ENCODE measurements at regions not wholly inside any gene's neighbourhood (a gene's known extent, or its start where the extent isn't known, plus 50 kb on each side); places are given as distances from the start of the nearest gene placed in this dataset.

GRCh38 chr11:92330114-92330513 is 105.5 kb downstream of the FAT3 start:
- H3K27ac ChIP-seq: no peak overlapping the region
- TF ChIP-seq CTCF (IDR thresholded peaks at IDR 0.05) (no peak), ZFX (IDR thresholded peaks at IDR 0.05; ENCODE audit: borderline replicate concordance) (no peak)

GRCh38 chr11:92332986-92333385 is 108.4 kb downstream of the FAT3 start:
- TF ChIP-seq ZFX (IDR thresholded peaks at IDR 0.05; ENCODE audit: borderline replicate concordance) (no peak), CTCF (IDR thresholded peaks at IDR 0.05) (no peak)
- no peak overlapping the region for H3K27ac ChIP-seq

GRCh38 chr11:92340839-92341238 is 116.2 kb downstream of the FAT3 start:
- peak; percentile 79 for TF ChIP-seq CTCF (IDR thresholded peaks at IDR 0.05)
- TF ChIP-seq ZFX (IDR thresholded peaks at IDR 0.05; ENCODE audit: borderline replicate concordance): no peak
- H3K27ac ChIP-seq: no peak overlapping the region

- TF ChIP-seq ZFX (IDR thresholded peaks at IDR 0.05; ENCODE audit: borderline replicate concordance) (no peak), CTCF (IDR thresholded peaks at IDR 0.05) (no peak)
Measured at GRCh38 chr11:92342034-92342720, 117.6 kb downstream of the FAT3 start.

GRCh38 chr11:92342886-92343285 is 118.3 kb downstream of the FAT3 start:
- no peak overlapping the region for H3K27ac ChIP-seq
- TF ChIP-seq ZFX (IDR thresholded peaks at IDR 0.05; ENCODE audit: borderline replicate concordance) (no peak), CTCF (IDR thresholded peaks at IDR 0.05) (no peak)

More at GRCh38 chr11:92342034-92342720, 117.6 kb downstream of the FAT3 start:
- no peak overlapping the region for H3K27ac ChIP-seq

GRCh38 chr11:92346220-92346619 is 121.6 kb downstream of the FAT3 start:
- no peak for TF ChIP-seq ZFX (IDR thresholded peaks at IDR 0.05; ENCODE audit: borderline replicate concordance)
- no peak overlapping the region for H3K27ac ChIP-seq

GRCh38 chr11:92347454-92347853 is 122.8 kb downstream of the FAT3 start:
- no peak for TF ChIP-seq ZFX (IDR thresholded peaks at IDR 0.05; ENCODE audit: borderline replicate concordance)
- no peak for TF ChIP-seq CTCF (IDR thresholded peaks at IDR 0.05)
- no peak overlapping the region for H3K27ac ChIP-seq
